Activated CD8-positive, alpha-beta memory T cell treated with anti-CD3 and anti-CD28 coated beads for 36 hours (primary cell): ENCODE measurements at regions not wholly inside any gene's neighbourhood (a gene's known extent, or its start where the extent isn't known, plus 50 kb on each side); places are given as distances from the start of the nearest gene placed in this dataset.
"Not testable (repeated sequence)": the region's sequence is repeated elsewhere in the genome, so short reads cannot be mapped to it uniquely, and the experiment has no call there.

Source experiments
- CTCF ChIA-PET: fragments of 350-600 bp; sonication (Branson Sonifier 250); formaldehyde crosslinking; loops from one replicate; lab custom pipeline; 2021; ENCODE audit warnings: antibody characterized with exemption; lab: Charles Lee
- POLR2A ChIA-PET: fragments of 350-600 bp; sonication (Branson Sonifier 250); formaldehyde crosslinking; loops from one replicate; lab custom pipeline; 2021; ENCODE audit warnings: antibody characterized with exemption; lab: Charles Lee

DNA sequence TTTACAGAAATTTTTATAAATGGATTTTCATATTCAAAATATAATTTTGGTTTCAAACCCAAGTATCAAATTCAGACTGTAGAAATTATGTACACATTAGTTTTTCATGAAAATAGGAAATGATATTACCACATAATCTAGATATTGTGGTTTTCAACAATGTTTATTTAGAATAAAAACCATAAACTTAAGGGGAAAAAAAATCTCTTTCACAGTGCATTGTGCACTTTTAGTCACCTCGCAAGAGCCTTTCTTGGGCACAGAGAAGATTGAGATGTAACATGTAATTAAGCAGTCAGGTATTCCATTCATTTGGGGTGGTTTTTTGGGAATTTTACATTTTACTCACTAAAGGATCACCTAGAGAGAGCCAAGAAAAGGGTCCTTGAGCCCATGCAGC is 104.0 kb downstream of the TANC2 start:
- CTCF ChIA-PET, result no interaction called here
- POLR2A ChIA-PET, result no interaction called here

DNA sequence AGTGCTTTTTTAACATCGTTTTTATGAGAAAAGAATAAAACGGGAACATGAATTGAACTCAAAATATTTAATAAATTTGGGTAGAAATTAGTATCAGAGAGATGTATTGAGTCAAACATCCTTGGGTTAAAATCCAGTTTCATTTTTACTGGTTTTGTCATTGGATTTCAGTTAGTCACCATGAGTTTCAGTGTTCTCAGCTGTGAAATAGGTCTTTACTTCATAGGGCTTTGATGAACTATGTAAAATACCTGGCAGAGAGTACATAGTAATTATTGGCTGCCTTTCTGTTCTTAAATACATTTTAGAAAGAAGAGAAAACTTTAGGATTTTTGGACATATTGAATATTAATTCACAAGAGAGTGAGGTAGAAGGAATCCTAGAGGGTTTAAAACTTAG is 105.8 kb downstream of the TANC2 start:
- POLR2A ChIA-PET, result no interaction called here
- CTCF ChIA-PET, result no interaction called here

DNA sequence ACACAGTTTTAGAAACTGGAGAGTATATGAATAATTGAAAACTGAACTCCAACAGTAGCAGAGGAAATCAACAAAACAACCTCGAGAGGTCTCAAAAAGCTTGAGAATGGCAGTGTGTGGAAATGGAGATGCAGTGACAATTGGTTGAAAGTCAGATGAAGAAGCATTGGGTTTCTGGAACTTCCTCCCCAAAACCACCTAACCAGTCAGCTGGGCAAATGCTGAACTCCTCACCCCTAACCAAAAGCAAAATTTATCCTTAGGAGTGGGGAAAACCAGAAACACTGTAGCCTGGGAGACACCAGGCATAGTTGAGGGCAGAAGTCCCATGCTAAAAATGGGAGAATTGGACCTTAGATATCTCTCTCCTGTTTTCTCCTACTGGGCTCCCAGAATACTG is 109.9 kb downstream of the TANC2 start:
- POLR2A ChIA-PET, result no interaction called here
- CTCF ChIA-PET, result interaction anchor here (1.3 kb wide), 1 partner anchor 331 kb away, joined by 3 read pairs; no protein-coding TSS in a partner anchor

DNA sequence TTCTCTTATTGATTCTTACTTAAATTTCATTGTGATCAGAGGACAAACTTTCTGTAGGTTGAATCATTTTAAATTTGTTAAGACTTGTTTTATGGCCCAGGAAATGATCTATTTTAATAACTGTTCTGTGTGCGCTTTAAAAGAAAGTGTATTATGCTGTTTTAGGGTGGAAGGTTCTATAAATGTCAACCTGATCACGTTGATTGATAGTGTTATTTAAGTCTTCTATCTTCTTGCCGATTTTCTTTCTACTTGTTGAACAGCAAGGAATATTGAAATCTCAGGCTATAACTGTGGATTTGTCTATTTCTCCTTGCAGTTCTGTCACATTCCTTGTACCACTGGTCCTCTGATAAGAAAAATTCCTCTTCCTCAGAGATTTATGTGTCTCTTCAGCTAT is 112.7 kb downstream of the TANC2 start:
- ChIA-PET POLR2A (no interaction called here), CTCF (no interaction called here)

DNA sequence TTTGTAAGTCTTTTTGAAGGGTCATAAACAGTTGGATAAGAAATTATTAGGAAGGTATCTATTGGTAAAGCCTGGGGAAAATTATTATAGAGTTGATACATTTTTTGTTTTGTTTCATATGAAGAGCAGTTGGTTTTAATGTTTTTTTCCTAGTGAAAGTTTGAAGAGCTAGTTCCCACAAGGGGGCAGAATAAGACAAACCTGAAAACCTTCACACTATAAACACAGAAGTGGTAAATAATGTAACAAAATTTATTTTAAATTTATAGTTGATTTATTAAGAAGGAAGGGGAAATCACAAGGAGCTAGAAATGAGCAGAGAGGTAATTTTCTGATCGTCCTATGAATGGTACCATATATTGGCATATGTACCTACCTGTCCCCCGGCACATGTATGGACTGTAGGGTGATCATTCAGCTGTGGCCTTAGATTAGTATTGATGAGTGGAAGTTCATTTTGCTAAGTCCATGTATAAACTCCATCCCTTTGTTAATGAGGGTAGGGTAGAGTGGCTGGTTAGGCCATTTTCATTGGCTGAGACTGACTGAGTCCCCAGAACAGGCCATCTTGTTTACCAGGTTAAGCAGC is 116.3 kb downstream of the TANC2 start:
- ChIA-PET CTCF (interaction anchor here (1.1 to 2.5 kb wide), 2 partner anchors 40 to 324 kb away, joined by 3 to 11 read pairs; no protein-coding TSS in a partner anchor), POLR2A (no interaction called here)

DNA sequence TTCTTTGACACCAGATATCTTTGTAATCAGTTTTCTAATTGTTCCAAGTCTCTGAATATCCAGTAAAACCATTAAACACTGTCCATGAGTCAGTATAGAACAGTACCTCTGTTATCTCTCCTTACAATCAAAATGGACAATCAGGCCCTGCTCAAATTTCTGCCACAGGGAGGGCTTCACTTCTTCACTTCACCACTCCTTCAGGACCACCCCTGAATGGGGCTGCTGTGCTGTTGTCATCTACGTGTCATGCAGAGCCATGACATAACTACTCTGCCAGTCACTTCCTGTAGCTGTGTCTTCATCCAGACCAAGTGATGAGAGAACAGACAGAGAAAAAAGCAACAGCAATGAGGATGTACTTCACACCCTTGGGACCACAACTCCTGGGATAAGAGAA is 116.9 kb downstream of the TANC2 start:
- POLR2A ChIA-PET, result no interaction called here
- CTCF ChIA-PET, result interaction anchor here (1.1 to 2.5 kb wide), 2 partner anchors 40 to 323 kb away, joined by 3 to 11 read pairs; no protein-coding TSS in a partner anchor

DNA sequence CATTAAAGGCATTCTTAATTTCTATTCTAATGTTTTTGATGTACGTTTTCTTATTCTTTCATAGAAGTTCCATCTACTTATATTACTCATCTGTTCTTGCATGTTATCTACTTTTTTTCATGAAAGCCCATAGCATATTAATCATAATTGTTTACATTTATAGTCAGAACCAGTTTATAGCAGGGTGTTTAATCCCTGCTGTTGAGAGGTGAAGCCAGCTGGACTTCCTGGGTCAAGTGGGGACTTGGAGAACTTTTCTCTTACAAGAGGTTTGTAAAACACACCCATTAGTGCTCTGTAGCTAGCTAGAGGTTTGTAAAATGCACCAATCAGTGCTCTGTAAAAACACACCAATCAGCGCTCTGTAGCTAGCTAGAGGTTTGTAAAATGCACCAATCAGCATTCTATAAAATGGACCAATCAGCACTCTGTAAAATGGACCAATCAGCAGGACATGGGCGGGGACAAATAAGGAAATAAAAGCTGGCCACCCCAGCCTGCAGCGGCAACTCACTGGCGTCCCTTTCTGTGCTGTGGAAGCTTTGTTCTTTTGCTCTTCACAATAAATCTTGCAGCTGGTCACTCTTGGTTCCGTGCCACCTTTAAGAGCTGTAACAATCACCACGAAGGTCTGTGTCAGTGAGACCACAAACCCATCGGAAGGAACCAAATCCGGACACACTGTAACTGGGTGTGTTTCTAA is 120.6 kb downstream of the TANC2 start:
- ChIA-PET CTCF (no interaction called here), POLR2A (no interaction called here)

DNA sequence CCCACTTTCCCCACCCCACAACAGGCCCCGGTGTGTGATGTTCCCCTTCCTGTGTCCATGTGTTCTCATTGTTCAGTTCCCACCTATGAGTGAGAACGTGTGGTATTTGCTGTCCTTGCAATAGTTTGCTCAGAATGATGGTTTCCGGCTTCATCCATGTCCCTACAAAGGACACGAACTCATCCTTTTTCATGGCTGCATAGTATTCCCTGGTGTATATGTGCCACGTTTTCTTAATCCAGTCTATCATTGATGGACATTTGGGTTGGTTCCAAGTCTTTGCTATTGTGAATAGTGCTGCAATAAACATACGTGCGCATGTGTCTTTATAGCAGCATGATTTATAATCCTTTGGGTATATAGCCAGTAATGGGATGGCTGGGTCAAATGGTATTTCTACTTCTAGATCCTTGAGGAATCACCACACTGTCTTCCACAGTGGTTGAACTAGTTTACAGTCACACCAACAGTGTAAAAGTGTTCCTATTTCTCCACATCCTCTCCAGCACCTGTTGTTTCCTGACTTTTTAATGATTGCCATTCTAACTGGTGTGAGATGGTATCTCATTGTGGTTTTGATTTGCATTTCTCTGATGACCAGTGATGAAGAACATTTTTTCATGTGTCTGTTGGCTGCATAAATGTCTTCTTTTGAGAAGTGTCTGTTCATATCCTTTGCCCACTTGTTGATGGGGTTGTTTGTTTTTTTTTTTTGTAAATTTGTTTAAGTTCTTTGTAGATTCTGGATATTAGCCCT is 124.5 kb downstream of the TANC2 start:
- CTCF ChIA-PET, POLR2A ChIA-PET: not testable (repeated sequence)

DNA sequence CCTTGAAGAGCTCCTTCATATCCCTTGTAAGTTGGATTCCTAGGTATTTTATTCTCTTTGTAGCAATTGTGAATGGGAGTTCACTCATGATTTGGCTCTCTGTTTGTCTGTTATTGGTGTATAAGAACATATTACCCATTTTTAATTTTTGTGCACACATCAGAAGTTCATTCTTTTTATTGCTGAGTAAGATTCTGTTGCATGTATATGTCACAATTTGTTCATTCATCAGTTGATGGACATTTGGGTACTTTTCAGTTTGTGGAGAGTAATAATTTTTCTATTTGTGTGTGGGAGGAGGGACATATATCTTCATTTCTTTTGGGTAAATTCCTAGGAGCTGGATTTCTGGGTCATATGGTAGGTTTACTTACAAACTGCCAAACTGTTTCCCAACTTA is 125.9 kb downstream of the TANC2 start:
- CTCF ChIA-PET, POLR2A ChIA-PET: not testable (repeated sequence)

DNA sequence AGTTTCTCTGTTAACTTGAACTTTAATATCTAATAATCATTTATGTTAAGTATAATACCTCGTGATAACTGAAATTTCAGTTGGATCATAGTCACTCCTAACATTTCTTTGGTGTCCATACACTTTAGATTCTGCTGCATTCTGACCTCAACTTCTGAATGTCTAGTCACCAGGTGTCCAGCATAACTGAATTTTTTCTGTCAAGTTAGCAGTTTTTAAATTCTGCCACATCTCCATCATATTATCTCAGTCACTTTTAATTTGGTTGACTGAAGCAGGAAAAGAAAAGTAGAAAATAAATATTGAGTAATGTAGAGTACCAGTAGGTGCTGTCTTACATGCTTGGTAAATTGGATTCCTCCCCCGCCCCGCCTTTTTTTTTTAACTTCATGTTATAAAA is 128.6 kb downstream of the TANC2 start:
- CTCF ChIA-PET, result no interaction called here
- POLR2A ChIA-PET, result no interaction called here

DNA sequence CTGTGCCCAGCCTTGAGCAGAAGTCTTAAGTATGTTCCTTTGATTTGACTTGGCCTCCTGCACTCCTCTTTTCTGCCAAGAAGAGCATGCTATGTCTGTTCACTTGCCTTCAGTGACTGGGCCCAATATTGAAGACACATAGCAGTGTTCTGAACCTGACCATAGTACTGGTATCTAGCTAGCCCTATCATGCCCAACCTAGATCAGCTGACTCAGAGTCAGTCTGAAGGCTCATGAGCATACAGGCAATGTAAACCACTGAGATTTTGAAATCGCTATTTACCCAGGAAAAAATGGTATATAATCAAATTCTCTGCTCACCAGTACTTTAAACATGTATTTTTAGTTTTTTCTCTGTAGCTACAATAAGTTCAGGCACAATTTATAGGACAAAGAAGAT is 129.4 kb downstream of the TANC2 start:
- POLR2A ChIA-PET, result no interaction called here
- CTCF ChIA-PET, result no interaction called here

DNA sequence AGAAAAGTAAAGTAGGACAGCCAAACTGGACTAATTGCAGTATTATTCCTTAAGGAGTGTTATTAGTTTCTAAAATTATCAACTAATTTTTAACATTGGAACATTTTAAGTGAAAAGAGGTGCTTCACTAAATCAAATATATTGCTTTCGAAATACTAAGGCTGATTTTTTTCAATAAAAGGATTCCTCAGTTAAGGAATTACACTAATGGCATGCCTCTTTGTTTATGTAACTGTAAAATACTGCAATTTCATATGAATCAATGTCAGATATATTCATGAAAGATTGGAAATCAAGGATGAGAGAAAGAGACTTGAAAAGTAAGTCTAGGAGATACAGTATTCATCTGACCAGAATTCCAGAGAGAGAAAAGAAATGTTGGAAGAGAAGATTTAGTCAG is 129.8 kb downstream of the TANC2 start:
- ChIA-PET POLR2A (no interaction called here), CTCF (no interaction called here)

DNA sequence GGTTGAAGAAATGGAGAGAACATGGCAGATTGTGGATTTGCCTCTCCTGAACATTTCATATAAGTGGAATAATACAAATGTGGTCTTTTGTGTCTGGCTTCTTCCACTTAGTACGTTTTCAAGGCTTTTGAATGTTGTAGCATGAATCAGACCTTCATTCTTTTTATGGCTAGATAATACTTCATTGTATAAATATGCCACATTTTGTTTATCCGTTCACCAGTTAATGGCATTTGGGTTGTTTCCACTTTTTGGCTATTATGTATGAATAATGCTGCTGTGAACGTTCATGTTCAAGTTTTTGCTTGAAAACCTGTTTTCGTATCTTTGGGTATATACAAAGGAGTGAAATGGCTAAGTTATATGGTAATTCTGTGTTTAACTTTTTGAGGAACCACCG is 130.4 kb downstream of the TANC2 start:
- ChIA-PET POLR2A (no interaction called here), CTCF (no interaction called here)

DNA sequence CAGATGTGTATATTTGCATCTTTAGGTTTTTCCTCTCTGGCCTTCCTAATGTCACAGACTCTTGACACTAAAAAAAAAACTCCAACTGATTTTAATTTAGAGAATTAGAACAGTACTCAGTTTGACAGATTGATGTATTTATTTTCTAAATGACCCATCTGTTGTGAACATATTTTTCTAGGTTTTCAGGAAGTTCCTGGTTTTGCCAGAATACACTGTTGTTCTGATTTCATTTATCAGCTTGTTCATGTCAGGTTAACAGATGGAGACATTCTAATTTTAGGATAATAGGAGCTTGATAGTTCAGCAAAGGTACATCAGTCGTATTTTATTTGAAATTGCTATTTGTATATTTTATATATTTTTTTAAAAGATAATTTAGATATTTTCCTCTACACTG is 133.4 kb downstream of the TANC2 start:
- POLR2A ChIA-PET, result no interaction called here
- CTCF ChIA-PET, result no interaction called here

DNA sequence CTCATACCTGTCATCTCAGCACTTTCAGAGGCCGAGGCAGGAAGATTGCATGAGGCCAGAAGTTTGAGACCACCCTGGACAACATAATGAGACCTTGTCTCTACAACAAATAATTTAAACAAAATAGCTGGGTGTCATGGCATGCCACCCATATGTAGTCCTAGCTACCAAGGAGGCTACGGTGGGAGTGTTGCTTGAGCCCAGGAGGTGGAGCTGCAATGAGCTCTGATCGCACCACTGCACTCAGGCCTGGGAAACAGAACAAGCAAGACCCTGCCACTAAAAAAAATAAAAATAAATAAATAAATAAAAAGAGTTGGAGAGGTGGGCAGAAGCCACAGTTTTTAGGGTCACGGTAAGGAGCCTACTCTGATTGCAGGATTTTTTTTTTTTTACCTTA is 136.0 kb downstream of the TANC2 start:
- POLR2A ChIA-PET, result no interaction called here
- CTCF ChIA-PET, result no interaction called here

DNA sequence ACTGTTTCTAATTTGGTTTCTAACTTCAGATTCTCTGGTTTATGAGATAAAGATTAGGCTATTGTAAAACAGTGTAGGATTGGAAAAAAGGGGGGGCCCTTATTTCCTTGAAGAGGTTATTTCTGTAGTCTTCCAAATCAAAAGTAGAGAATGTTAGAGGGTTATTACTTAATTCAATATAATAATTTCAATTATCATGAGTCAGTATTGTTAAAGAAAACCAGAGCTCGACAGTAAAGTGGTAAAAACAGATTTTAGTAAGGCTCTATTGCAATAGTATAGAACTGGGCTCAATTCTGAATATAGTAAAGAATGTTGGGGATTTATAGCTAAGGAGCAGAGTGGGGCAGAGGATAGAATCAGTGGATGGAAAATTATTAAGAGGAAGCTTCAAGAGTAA is 140.0 kb downstream of the TANC2 start:
- POLR2A ChIA-PET, result no interaction called here
- CTCF ChIA-PET, result no interaction called here

DNA sequence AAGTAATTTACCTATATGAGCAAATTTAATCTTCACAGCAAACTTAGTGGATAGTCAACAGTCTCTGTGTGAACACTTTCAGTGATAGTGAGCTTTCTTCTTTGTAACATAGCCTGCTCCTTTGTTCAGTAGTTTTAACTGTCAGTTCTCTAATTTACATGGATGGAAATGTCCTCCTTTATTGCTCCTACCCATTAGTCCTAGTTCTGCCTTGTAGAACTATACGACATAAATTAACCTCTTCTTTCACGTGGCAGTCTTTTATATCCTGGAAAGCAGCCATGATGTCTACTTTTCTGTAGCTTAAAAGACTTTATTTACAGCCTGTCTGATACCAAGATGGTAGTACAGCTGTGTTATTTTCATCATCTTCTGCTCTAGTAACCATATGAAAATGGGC is 143.6 kb downstream of the TANC2 start:
- ChIA-PET CTCF (no interaction called here), POLR2A (interaction anchor here (0.6 kb wide), 1 partner anchor 69 kb away, joined by 3 read pairs; no protein-coding TSS in a partner anchor)

DNA sequence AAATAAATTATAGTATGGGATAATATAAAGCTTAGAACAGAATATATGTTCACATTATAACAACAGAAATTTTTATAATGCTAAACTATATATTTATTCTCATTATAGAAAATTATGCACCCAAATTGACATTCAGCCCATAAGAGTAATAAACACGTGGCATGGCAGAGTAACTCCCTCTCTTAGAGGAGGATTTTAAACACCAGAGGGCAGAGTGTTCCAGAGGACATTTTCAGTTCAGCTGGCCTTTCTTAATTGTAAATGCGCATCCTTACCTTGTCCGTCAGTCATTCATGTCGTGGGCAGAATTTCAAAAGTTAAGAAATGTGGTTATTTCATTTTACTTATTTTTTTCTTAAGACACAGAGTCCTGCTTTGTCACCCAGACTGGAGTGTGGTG is 147.1 kb downstream of the TANC2 start:
- ChIA-PET CTCF (no interaction called here), POLR2A (no interaction called here)

DNA sequence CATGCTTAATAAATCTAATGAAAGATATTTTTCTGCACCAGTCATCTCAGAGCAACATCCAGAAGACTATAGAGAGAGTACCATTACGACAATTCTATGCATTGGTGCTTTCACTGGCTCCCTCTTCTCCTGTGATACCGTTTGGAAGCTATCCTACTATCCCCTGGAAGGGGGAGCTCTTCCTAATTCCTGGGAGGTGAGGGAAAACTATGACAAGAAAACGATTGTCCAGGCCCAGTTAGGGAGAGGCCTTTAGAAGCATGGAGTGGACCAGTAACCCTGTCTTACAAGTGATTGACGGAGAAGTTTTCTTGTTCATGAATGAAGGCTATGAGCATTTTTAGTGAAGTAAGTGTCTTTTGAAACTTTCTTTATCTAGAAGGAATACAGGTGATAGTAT is 150.2 kb downstream of the TANC2 start:
- ChIA-PET CTCF (no interaction called here), POLR2A (no interaction called here)

DNA sequence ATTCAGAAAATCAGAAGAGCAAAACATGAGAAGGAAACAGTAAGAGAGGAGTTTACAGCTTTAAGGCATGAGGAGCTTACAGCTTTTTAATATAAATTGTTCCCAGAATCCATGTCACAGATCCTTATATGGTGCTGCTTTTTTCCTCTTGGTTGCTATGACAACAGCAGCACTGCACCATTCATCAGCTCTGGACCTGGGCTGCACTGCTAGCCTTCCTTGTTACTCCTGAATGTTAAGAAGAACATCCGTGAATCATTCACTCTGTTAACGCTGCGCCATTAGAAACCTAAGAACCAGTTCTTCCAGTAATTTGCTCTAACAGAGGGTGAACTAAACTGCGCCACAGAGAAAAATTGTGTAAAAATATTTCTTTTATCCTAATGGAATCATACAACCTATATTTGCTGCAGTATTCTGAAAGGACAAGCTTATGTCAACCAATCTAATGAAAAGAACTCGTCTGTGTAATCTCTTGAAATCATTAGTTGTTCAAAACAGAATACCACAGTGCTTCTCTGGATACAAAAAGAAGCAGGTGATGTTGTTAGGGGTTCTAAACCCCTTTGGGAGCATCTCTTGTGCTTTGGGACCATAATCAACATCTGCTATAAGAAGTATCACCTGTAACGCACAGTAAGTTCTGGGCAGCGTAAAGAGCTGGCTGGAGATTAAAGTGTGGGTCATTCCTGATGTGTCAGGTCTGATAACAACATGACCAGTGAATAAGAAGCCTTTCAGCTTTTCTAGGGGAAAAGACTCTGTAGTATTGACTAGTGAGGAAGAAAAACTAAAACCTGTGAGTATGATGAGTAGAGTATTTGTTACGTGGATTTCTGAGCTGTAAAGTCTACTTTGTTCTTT is 151.2 kb downstream of the TANC2 start:
- POLR2A ChIA-PET, result no interaction called here
- CTCF ChIA-PET, result no interaction called here
